ENCODE measurements at regions not wholly inside any gene's neighbourhood (a gene's known extent, or its start where the extent isn't known, plus 50 kb on each side); places are given as distances from the start of the nearest gene placed in this dataset.

DNA sequence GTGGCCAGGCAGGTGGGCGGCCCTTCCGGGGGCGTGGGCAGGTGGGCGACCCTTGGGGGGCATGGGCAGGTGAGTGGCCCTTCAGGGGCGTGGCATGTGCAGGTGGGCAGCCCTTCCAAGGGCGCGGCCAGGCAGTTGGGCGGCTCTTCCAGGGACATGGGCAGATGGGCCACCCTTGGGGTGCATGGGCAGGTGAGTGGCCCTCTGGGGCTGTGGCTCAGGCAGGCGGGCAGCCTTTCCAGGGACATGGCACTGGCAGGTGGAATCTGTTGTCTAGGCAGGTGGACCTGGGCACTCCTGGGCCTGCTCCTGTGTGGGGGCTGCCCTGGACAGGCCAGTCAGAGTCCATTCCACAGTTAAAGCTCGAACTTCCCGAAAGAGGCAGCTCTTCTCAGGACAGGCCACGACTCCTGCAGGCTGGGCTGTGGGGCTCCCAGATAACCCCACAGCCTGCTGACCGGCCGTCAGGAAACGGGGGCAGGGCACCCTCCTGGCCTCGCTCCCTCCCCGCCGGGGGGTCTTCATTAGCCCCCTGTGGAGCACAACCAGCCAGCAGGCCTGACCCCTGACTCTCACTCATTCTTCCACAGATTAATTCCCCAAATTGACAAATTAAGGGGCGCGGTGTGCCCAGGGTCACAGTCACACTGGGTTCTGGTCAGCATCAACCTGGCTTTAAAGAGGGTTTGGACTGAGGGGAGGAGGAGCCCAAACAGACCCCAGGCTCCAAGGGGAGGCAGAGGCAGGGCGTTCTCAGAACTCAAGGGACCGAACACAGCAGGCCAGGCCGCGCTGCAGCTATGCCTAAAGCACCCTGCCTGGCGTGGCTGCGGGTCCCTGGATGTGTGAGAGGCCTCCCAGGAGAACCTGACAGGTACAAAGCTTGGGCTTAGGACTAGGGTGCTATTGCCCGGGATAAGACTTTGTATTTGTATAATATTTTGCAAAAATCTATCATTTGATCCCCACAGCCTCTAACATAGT lies 130.0 kb downstream of the DLL1 start:
- DNase-seq (ENCODE audit: low read depth) = no peak

DNA sequence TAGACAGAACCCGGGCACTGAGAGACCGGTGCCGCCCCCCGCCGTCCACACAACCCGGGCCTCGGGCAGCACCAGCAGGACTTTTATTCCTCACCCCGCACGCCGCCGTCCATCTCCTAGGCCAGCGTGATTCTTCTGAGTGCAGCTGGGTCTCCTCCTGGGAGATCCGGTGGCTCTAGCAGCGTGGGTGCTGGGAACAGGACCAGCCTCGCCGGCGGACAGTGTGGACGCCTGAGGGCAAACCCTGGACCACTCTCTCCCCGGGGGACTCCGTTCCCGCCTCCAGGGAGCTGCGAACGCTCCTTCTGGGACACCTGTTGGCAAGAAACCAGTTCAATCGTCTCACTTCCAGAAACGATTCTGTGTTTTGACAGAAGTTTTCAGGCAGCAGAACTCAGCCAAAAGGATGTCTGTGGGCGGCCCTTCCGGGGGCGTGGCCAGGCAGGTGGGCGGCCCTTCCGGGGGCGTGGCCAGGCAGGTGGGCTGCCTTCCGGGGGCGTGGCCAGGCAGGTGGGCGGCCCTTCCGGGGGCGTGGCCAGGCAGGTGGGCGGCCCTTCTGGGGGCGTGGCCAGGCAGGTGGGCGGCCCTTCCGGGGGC lies 130.7 kb downstream of the DLL1 start:
- no peak for DNase-seq (ENCODE audit: low read depth)

DNA sequence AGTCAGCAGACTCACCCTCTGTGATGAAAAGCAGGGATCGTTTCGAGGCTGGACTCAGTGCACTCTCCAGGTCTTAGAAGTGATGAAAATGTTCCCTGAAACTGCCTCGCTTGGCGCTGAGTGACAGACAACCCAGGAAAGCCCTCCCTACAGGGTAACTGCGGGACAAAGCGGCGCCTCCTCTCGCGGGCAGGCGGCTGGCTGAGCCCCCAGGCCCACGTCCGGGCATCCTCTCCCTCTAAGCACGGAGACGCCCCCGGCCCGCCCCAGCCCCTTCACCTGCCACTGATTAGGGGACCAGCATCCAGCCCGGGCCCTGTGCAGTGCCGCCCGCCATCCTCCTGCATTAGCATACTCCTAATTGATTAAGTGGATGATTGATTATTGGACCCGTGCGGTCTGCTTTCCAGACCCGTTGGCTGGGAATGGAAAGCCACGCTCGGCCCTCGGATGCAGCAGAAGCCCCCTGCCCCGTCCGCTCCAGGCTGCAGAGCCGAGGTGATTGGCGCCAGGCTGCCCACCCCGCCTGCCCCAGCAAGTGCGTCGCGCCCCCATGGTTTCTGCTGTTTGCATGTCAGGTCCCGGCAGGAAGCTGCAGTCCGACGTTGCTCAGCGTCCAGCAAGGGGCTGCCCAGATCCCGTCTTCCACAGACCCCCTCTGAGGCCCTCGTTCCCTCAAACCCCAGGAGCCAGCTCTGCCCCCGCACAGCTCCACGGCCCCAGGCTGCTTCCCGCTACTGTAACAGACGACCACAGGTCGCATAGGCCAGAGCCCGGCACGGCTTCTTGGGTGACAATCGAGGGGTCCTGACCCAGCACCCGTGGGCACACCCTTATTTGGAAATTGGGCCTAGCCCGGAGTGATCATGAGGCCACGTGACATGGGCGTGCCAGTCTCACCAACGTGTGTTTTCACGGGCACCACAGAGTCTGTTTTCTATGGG lies 131.6 kb downstream of the DLL1 start:
- no peak for DNase-seq (ENCODE audit: low read depth)

DNA sequence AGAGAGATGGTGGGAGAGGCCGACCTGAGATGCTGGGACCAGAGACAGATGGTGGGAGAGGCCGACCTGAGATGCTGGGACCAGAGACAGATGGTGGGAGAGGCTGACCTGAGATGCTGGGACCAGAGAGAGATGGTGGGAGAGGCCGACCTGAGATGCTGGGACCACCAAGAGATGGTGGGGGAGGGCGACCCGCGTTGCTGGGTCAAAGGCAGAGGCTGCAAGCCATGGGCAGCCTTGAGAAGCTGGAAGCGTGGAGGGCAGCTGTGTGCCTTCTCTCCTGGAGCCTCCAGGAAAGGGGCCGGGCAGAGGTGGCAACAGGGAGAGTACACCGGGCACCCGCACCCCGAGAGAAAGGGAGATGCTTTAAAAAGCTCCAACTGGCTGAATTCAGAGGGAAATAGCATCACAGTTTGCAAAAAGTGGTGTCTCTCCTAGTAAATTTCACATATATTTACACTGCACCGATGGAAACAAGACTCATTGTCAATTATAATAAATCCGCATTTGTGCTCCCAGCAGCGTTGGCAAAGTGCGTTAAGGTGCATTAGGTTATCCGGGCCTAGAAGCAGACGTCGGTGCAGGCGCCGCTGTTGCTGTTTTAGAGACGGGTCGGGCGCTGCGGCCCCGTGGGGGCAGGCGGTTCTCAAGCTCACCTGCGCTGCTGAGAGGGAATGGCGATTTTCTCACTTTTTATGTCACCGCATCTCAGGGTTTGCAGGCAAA lies 132.4 kb downstream of the DLL1 start:
- no peak for DNase-seq (ENCODE audit: low read depth)

DNA sequence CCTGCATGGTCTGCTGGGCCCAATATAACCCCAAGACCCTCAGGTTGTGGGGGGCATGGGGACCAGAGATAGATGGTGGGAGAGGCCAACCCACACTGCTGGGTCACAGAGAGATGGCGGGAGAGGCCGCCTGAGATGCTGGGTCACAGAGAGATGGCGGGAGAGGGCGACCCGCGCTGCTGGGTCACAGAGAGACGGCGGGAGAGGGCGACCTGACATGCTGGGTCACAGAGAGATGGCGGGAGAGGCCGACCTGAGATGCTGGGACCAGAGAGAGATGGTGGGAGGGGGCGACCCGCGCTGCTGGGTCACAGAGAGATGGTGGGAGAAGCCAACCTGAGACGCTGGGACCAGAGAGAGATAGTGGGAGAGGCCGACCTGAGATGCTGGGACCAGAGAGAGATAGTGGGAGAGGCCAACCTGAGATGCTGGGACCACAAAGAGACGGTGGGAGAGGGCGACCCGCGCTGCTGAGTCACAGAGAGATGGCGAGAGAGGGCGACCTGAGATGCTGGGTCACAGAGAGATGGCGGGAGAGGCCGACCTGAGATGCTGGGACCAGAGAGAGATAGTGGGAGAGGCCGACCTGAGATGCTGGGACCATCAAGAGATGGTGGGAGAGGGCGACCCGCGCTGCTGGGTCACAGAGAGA lies 133.2 kb downstream of the DLL1 start:
- DNase-seq (ENCODE audit: low read depth) = no peak

DNA sequence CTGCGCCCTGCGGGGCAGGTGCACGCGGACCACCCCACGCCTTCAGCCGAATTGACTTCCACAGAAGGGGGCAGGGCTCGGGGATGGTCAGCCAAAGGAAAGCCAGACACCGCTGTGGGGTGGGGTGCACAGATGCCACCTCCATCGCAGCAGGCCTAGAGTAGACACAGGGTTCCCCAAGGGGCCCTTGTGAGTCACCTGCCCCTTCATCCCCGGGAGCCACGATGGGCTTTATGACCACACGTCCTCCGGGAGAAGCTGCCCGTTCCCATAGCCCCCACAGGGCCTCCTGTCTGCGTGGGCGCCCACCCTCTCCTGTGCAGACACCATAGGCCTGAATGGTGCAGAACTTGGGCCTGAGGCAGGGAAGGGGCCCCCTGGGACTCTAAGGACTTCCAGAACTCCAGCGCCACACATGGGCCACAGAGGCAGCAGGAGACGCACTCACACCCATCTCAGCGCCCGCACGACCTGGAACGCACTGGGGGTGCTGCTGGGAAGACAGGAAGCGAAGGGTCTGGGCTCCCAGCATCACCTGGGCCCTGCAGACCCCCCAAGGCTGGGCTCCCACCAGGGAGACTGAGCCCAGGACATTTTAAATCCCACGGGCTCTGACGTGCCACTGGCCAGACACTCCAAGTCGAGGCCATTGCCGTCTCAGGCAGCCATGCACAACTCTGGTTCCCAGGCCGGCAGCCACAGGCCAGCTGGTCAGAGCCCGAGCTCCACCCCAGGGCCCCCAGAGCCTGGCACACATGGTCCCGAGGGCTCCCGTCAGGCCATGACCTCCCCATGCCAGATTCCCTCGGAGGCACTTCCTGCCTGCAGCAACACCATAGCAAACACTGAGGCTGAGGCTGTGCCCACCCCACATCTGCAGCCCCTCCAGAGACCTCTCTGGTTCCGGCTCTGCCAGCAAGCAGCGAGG lies 134.2 kb downstream of the DLL1 start:
- no peak for DNase-seq (ENCODE audit: low read depth)

DNA sequence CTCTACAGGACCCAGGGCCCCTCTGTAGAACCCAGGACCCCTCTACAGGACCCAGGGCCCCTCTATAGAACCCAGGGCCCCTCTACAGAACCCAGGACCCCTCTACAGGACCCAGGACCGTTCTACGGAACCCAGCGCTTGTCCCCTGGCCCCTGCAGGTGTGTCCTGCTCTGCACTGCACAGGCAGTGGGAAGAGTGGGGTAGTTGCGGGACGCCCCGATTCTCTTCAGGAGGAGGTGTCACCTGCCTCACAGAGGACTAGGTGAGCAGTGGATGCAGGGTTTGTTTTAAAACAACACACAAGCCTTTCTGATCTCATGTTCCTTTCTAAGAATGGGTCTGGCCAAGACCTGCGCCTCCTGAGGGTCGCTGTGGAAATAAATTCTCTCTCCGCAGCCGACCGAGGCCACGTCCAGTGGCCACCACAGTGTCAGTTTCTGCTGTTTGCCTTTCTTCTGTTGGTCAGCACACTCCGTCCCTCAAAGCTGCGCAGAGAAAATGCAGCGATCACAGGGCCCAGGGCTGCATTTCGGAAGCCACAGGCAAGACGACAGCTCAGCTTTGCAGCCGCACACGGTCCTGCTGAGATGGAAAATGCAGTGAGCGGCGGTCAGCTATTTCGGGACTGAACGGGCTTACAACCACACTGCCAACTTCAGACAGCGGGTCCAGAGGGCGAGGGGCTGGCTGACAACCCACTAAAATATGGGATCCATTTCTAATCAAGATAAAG lies 135.2 kb downstream of the DLL1 start:
- DNase-seq (ENCODE audit: low read depth) = no peak

DNA sequence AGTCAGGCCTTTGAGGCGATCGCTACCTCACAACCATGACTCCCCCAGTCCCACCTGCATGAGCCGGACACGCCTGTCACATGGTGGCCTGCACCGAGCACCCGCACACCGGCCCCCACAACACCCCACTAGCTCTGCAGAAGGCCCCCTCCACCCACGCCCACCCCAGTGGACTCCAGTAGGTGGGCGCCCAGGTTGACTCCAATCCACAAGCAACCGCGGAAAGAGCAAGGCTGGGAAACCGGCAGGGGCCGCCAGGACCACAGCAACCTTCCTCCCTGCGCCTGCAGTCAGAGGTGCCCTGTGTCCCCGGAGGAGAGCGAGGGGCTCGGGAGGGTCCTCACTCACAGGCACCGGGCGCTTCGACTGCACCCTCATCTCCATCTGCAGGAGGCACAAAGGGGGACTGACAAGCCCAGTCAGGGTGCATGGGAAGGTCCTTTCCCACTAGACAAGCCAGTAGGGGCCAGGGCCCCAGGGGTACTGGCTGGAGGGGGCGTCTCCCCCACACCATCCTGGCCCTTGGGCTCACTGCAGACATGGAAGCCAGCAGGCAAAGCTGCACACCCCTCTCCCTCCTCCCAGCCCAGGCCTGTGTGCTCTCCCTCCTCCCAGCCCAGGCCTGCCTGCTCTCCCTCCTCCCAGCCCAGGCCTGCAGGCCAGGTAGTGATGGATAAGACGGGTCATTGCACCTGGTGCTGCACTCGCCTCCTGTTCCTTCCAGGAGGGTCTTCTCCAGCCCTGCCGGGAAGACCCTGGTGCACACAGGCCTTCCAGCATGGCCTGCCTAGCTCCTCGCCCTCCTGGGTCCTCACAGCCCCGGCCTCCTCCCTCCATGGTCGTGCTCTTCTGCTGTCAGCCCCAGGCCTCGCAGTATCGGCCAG lies 137.2 kb downstream of the DLL1 start:
- no peak for DNase-seq (ENCODE audit: low read depth)

DNA sequence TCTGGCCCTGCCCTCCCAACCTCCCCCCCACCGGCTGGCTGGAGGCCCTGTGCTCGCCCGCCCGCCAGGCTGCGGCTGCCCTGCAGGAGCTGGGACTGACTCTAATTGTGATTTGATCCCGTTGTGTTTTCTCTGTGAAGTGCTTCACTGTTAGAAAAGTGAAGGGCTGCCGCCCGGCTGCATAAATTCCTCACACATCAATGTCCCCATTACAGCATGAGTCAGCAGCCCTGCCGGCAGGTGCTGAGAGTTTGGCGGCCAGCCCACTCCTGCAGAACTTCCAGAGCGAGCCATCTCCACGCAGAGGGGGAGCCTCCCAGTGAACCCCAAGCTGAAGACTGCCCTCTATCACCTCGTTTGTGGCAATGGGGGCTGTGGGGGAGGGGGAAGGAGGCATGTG lies 137.9 kb downstream of the DLL1 start:
- DNase-seq (ENCODE audit: low read depth) = no peak

DNA sequence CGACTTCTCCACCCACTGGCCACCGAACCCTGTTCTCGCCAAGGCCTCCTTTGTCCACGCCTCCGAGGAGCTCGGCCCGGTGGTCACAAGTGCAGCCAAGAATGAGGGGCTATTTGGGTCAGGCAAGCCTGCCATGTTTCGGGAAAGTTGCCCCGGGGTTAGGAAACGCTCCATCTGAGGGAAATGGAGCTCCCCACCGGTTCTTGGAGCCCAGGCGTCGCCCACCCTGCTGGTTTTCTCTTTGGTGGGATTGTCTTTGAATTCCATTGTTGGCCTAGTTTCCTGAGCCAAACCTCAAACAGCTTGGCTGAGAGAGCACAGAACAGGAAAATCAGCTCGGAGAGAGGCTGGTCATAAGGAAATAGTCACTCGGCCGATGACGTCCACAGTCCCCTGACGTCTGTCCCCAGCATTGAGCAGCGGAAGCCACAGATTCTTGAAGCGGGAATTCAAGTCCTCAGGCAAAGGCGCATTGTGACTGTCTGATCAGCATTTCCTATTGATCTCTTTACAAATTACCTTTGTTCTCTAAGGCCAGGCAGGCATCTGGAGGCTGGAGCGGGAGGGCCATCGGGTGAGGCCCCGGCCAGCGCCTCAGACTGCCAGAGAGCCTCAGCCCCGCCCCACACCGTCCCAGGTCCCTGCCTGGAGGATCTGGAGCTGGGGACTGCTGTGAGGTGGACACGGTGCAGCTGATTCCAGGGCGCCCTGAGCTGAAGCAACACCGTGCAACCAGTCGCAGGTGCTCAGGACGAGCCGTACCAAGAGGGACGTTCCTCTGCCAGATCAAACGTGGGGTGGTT lies 138.6 kb downstream of the DLL1 start:
- no peak for DNase-seq (ENCODE audit: low read depth)

DNA sequence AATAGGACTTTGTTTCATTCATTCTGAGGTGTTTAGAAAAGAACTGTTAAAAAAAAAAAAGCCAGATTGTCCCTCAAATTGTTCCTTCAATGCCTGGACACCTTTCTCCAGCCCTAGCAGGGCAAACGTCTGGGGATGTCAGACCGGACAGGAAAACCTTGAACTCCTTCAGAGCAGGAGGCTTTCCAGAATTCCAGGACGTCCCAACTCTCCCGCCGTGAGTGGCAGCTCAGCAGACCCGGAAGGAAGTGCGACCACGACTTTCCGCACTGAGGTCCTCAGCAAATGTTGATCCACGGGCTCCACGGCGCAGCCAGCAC lies 139.1 kb downstream of the DLL1 start:
- no peak for DNase-seq (ENCODE audit: low read depth)

DNA sequence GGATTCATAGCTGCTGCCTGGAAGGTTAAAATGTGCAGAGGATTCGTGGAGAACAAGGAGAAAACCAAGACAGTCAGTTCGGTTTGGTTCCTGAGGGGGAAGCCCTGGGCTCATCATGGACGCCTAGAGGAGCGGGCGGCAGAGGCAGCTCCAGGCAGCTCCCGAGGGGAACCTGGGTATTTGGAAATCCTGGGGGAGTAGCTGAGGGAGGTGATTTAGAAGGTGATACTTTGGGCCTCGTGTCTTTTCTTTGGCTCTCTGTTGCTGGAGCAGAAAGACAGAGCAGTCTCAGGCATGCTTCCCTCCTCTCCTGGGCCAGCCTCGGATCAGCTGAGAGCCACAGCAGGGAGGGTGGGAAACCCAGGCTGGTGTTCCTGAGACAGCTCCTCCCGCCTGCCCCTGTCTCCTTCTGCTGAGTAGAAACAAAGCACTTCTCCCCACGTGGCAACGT lies 139.5 kb downstream of the DLL1 start:
- no peak for DNase-seq (ENCODE audit: low read depth)

DNA sequence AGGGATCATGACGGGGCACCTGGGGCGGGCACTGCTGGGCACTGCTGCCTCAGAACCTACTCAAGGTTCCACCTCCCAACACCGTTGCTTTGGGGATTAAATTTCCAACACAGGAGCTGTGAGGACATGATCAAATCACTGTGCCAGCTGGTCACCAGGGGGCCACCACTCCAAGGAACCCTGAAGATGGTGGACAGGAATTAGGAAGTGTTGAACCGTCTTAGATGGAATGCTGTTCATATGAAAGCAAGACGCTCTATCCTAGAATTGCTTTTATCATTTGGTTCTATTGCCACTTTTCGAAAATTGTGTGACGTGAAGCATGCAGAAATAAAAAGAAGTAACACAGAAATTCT lies 140.3 kb downstream of the DLL1 start:
- no peak for DNase-seq (ENCODE audit: low read depth)

DNA sequence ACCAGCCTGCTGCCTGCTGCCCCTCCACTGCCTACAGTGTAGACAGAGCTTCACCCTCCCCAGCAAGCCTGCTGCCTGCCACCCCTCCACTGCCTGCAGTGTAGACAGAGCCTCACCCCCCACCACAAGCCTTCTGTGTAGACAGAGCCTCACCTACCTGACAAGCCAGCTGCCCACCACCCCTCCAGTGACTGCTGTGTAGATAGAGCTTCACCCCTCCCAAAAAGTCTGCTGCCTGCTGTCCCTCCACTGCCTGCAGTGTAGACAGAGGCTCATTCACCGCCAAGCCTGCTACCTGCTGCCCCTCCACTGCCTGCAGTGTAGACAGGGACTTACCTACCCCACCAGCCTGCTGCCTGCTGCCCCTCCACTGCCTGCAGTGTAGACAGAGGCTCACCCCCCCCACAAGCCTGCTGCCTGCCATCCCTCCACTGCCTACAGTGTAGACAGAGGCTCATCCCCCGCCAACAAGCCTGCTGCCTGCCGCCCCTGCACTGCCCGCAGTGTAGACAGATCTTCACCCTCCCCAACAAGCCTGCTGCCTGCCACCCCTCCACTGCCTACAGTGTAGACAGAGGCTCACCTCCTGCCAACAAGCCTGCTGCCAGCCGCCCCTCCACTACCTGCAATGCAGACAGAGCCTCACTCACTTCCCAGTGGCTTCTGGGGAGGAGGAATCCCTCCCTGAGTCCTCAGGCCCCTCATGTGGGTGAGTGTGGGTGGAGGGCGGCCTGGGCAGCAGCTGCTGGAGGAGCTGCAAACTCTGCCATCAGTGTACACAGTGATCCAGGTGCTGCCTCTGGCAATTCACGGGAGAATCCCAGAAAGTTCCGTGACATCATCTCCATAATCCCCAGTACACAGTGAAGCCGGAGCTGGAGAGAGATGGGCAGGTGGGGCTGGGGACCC lies 140.9 kb downstream of the DLL1 start:
- no peak for DNase-seq (ENCODE audit: low read depth)

DNA sequence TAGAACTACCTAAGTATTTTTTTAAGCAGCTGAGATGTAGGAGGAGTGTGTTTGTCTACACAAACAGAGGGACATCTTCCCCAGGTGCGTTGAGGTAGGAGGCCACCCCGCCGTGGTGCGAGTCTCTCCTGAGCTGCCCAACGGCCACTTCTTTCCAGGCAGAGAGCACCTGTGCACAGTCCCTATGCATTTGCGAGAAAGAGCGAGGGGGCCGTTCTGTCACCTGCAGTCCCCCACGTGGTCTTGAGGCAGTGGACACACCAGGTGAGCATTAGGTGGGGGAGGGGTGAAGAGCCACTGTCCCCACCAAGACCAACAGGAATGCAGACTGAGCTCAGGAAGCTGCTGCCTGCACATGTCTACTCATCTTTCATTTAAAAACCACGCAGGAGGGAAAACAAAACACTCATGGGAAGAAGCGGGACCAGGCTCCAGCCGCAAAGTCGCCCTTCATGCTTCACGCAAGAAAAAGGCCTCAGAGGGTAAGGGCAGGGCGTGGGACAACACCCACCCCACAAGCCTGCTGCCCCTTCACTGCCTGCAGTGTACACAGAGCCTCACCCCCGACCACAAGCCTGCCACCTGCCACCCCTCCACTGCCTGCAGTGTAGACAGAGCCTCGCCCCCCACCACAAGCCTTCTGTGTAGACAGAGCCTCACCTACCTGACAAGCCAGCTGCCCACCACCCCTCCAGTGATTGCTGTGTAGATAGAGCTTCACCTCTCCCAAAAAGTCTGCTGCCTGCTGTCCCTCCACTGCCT lies 142.0 kb downstream of the DLL1 start:
- no peak for DNase-seq (ENCODE audit: low read depth)
